H1 (cell line): ENCODE measurements at regions not wholly inside any gene's neighbourhood (a gene's known extent, or its start where the extent isn't known, plus 50 kb on each side); places are given as distances from the start of the nearest gene placed in this dataset.

Source experiments
- CTCF ChIA-PET: fragments of 300-600 bp; sonication (Branson Sonifier 250); formaldehyde crosslinking; loops from one replicate; lab custom pipeline; 2021; ENCODE audit not compliant: partially characterized antibody; lab: Charles Lee
- POLR2A ChIA-PET: fragments of 300-600 bp; sonication (Branson Sonifier 250); formaldehyde crosslinking; loops from one replicate; lab custom pipeline; 2021; ENCODE audit warnings: inconsistent platforms; ENCODE audit not compliant: partially characterized antibody; lab: Charles Lee
- DNase-seq, 2 experiments: peaks; one replicate each; pipeline versions ENCODE4 v3.0.0 to v3.0.0-alpha.2; 2010 to 2022; ENCODE audit warnings: low spot score in 2 of 2, low read depth in 1 of 2, mixed read lengths in 1 of 2
- FAIRE-seq: peaks from 2 replicates; lab custom pipeline; 2011; peaks lifted over from hg19 to GRCh38; lab: Jason Lieb, UNC
- H2AFZ ChIP-seq: 2 replicates; pipeline ENCODE4 v1.8.1; 2012; ENCODE audit warnings: low read length, inconsistent platforms
- H2AK5ac ChIP-seq: 2 replicates; pipeline ENCODE4 v1.6.1; 2013; ENCODE audit warnings: low read depth, low read length
- H2BK120ac ChIP-seq: replicated peaks from 2 replicates; pipeline ENCODE3; 2013; ENCODE audit warnings: low read depth, low read length, inconsistent platforms
- H2BK12ac ChIP-seq: 2 replicates; pipeline ENCODE4 v1.6.1; 2013; ENCODE audit warnings: low read depth, low read length
- H2BK15ac ChIP-seq: 2 replicates; pipeline ENCODE4 v1.6.1; 2013; ENCODE audit warnings: low read length
- H2BK20ac ChIP-seq: 2 replicates; pipeline ENCODE4 v1.6.1; 2013; ENCODE audit warnings: low read length
- H2BK5ac ChIP-seq: 2 replicates; pipeline ENCODE4 v1.6.1; 2013; ENCODE audit warnings: low read depth, low read length
- H3K14ac ChIP-seq: 2 replicates; pipeline ENCODE4 v1.6.1; 2013; ENCODE audit warnings: inconsistent platforms; ENCODE audit not compliant: insufficient read length
- H3K18ac ChIP-seq: 2 replicates; pipeline ENCODE4 v1.6.1; 2013; ENCODE audit warnings: low read length; ENCODE audit errors: extremely low read depth
- H3K23ac ChIP-seq: 2 replicates; pipeline ENCODE4 v1.6.1; 2013; ENCODE audit warnings: inconsistent platforms; ENCODE audit not compliant: insufficient read length
- H3K23me2 ChIP-seq: 2 replicates; pipeline ENCODE4 v1.6.1; 2013; ENCODE audit warnings: low read depth, low read length
- H3K27ac ChIP-seq: 2 replicates; pipeline ENCODE4 v1.6.1; 2011; ENCODE audit warnings: low read depth, low read length, inconsistent platforms
- H3K27me3 ChIP-seq, 4 experiments: replicated peaks in 1 of 4; 1 replicate in 1 of 4; 2 replicates in 3 of 4; pipeline versions ENCODE4 v1.6.1 to v1.8.1; 2011 to 2013; ENCODE audit warnings: low read length in 3 of 4, mild to moderate bottlenecking in 3 of 4, inconsistent platforms in 2 of 4, mixed read lengths in 2 of 4, moderate library complexity in 1 of 4; ENCODE audit not compliant: control insufficient read depth in 3 of 4, insufficient read depth in 3 of 4; ENCODE audit errors: extremely low read depth in 1 of 4
- H3K36me3 ChIP-seq, 4 experiments: 2 replicates each; pipeline versions ENCODE4 v1.6.1 to v1.8.1; 2011 to 2013; ENCODE audit warnings: mild to moderate bottlenecking in 4 of 4, low read length in 3 of 4, moderate library complexity in 2 of 4, control low read depth in 1 of 4, inconsistent platforms in 1 of 4; ENCODE audit not compliant: insufficient read depth in 4 of 4, control insufficient read depth in 2 of 4
- H3K4ac ChIP-seq: replicated peaks from 2 replicates; pipeline ENCODE3; 2013; ENCODE audit warnings: low read length, low read depth, mixed read lengths, inconsistent platforms; ENCODE audit not compliant: insufficient read length
- H3K4me1 ChIP-seq, 4 experiments: replicated peaks in 1 of 4; 1 replicate in 1 of 4; 2 replicates in 3 of 4; pipeline versions ENCODE4 v1.6.1 to v1.8.1; 2011 to 2013; ENCODE audit warnings: low read length in 3 of 4, inconsistent platforms in 2 of 4, mixed read lengths in 1 of 4; ENCODE audit not compliant: insufficient read depth in 4 of 4, control insufficient read depth in 3 of 4
- H3K4me2 ChIP-seq, 2 experiments: 2 replicates each; pipeline versions ENCODE4 v1.6.1 to v1.8.1; 2011 to 2013; ENCODE audit warnings: low read depth in 2 of 2, low read length in 2 of 2, control low read depth in 1 of 2, inconsistent platforms in 1 of 2, mild to moderate bottlenecking in 1 of 2; ENCODE audit not compliant: insufficient read depth in 1 of 2
- H3K4me3 ChIP-seq, 4 experiments: fragments of 200-600, 300-600 bp in 1 of 4; sonication (generic), shearing (Covaris generic), sonication (Bioruptor Twin) in 1 of 4; 2 replicates each; pipeline versions ENCODE4 v1.5.1 to v1.8.1; 2011 to 2016; ENCODE audit warnings: low read length in 4 of 4, low read depth in 3 of 4, control low read depth in 2 of 4, inconsistent platforms in 2 of 4, mild to moderate bottlenecking in 2 of 4, mixed read lengths in 1 of 4, moderate library complexity in 1 of 4; ENCODE audit not compliant: insufficient read depth in 2 of 4; ENCODE audit errors: extremely low read depth in 1 of 4
- H3K56ac ChIP-seq: replicated peaks from 2 replicates; pipeline ENCODE3; 2013; ENCODE audit warnings: low read depth, mild to moderate bottlenecking, mixed read lengths, low read length, inconsistent platforms; ENCODE audit not compliant: insufficient read length
- H3K79me1 ChIP-seq: 2 replicates; pipeline ENCODE4 v1.6.1; 2013; ENCODE audit warnings: low read depth, low read length, control low read depth
- H3K79me2 ChIP-seq, 2 experiments: 2 replicates each; pipeline versions ENCODE4 v1.6.1 to v1.8.1; 2012 to 2013; ENCODE audit warnings: low read length in 2 of 2, mild to moderate bottlenecking in 2 of 2, inconsistent platforms in 1 of 2; ENCODE audit not compliant: insufficient read depth in 2 of 2, control insufficient read depth in 1 of 2
- H3K9ac ChIP-seq, 4 experiments: replicated peaks in 1 of 4; 1 replicate in 1 of 4; 2 replicates in 3 of 4; pipeline versions ENCODE4 v1.6.1 to v1.8.1; 2011 to 2013; ENCODE audit warnings: low read depth in 3 of 4, low read length in 3 of 4, control low read depth in 2 of 4, mild to moderate bottlenecking in 2 of 4, moderate library complexity in 2 of 4, inconsistent platforms in 1 of 4; ENCODE audit errors: extremely low read depth in 1 of 4
- H3K9me3 ChIP-seq, 2 experiments: 2 replicates each; pipeline versions ENCODE4 v1.6.1 to v1.8.1; 2012 to 2013; ENCODE audit warnings: mild to moderate bottlenecking in 2 of 2, moderate library complexity in 2 of 2, control low read depth in 1 of 2, inconsistent platforms in 1 of 2, low read depth in 1 of 2, low read length in 1 of 2, mixed read lengths in 1 of 2; ENCODE audit not compliant: insufficient read depth in 2 of 2
- H4K20me1 ChIP-seq, 2 experiments: replicated peaks in 1 of 2; 2 replicates each; pipeline versions ENCODE3 to v1.8.1; 2011 to 2013; ENCODE audit warnings: inconsistent platforms in 2 of 2, low read length in 2 of 2, mild to moderate bottlenecking in 1 of 2; ENCODE audit not compliant: insufficient read depth in 2 of 2, control insufficient read depth in 1 of 2
- H4K5ac ChIP-seq: 2 replicates; pipeline ENCODE4 v1.6.1; 2013; ENCODE audit warnings: low read length, low read depth, mixed read lengths, inconsistent platforms; ENCODE audit not compliant: insufficient read length
- H4K8ac ChIP-seq: 2 replicates; pipeline ENCODE4 v1.8.0; 2013; ENCODE audit warnings: mild to moderate bottlenecking, moderate library complexity, low read length, inconsistent platforms; ENCODE audit not compliant: insufficient read depth; ENCODE audit errors: extremely low read depth
- H4K91ac ChIP-seq: replicated peaks from 2 replicates; pipeline ENCODE3; 2013; ENCODE audit warnings: low read length, mixed read lengths, inconsistent platforms; ENCODE audit not compliant: insufficient read length
- SIX5 ChIP-seq: IDR thresholded peaks from 2 replicates; pipeline ENCODE4 v1.6.1; 2011; ENCODE audit warnings: mild to moderate bottlenecking, low read depth, low read length
- TAF1 ChIP-seq: IDR thresholded peaks from 2 replicates; pipeline ENCODE4 v1.6.1; 2011; ENCODE audit warnings: mild to moderate bottlenecking, low read depth, low read length
- TCF12 ChIP-seq: IDR thresholded peaks from 2 replicates; pipeline ENCODE4 v1.6.1; 2011; ENCODE audit warnings: low read depth, mild to moderate bottlenecking, low read length
- TEAD4 ChIP-seq: IDR thresholded peaks from 2 replicates; pipeline ENCODE4 v1.6.1; 2012; ENCODE audit warnings: low read depth, low read length, inconsistent platforms, mixed read lengths
- WGBS, 2 experiments: shearing (Covaris generic) in 1 of 2; methylation state at CpG; one replicate each; pipeline versions ENCODE4 v1.1.6 to v1.1.7; 2013 to 2015; ENCODE audit warnings: low lambda C conversion rate in 2 of 2, mixed read lengths in 2 of 2, inconsistent platforms in 1 of 2, low coverage in 1 of 2, missing lambda C conversion rate in 1 of 2; ENCODE audit not compliant: insufficient replicate concordance in 2 of 2, insufficient coverage in 1 of 2, insufficient read length in 1 of 2; ENCODE audit errors: extremely low coverage in 1 of 2, missing lambda C conversion rate in 1 of 2; 5-methylcytosine and 5-hydroxymethylcytosine counted together
- TF ChIP-seq, protein P1 (sequence below), 3 experiments: IDR thresholded peaks; 1 replicate in 2 of 3; 2 replicates in 1 of 3; pipeline versions ENCODE4 v1.5.1 to v1.6.1; 2011; ENCODE audit warnings: low read length in 3 of 3, mild to moderate bottlenecking in 3 of 3, inconsistent platforms in 2 of 3, low read depth in 1 of 3, moderate library complexity in 1 of 3; ENCODE audit not compliant: insufficient read depth in 1 of 3; ENCODE audit errors: control extremely low read depth in 1 of 3

DNA sequence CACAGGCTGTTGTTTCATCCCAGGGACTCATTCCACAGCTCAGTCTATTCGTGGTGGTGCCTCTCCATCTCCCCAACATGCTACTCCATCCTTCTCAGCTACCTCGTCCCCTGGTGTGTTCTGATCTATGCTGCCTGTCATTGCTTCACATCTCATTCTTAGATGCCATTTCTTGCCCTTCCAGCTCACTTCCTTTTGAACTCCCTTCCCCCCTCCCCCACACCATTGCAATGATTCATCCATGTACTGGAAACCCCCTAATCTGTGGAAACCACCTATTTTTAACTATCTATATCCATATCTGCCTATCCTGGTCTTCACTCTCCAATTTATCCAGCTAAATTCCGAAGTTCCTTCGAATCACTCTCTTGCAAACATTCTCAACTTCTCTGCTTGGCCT is 65.7 kb upstream of the PARD3B start:
- WGBS, 2 experiments, result 90% methylated on average over 4 of the region's 4 CpGs; no CpG with 5 or more reads in 1 of the 2 experiments

More for the DNA sequence above, 65.7 kb upstream of the PARD3B start:
- H2BK120ac ChIP-seq, result no peak overlapping the region
- H2AFZ ChIP-seq, result no peak overlapping the region
- H2BK5ac ChIP-seq, result no peak overlapping the region
- no peak for TF ChIP-seq TEAD4
- no peak for TF ChIP-seq TCF12
- no peak for TF ChIP-seq TAF1
- no peak for TF ChIP-seq SIX5
- TF ChIP-seq, protein P1, sequence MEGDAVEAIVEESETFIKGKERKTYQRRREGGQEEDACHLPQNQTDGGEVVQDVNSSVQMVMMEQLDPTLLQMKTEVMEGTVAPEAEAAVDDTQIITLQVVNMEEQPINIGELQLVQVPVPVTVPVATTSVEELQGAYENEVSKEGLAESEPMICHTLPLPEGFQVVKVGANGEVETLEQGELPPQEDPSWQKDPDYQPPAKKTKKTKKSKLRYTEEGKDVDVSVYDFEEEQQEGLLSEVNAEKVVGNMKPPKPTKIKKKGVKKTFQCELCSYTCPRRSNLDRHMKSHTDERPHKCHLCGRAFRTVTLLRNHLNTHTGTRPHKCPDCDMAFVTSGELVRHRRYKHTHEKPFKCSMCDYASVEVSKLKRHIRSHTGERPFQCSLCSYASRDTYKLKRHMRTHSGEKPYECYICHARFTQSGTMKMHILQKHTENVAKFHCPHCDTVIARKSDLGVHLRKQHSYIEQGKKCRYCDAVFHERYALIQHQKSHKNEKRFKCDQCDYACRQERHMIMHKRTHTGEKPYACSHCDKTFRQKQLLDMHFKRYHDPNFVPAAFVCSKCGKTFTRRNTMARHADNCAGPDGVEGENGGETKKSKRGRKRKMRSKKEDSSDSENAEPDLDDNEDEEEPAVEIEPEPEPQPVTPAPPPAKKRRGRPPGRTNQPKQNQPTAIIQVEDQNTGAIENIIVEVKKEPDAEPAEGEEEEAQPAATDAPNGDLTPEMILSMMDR (IDR thresholded peaks at IDR 0.05; ENCODE audit: control extremely low read depth in 1 of 3, insufficient read depth in 1 of 3, low read depth in 1 of 3, low read length in 3 of 3), result no peak
- POLR2A ChIA-PET, result no interaction called here
- H3K9me3 ChIP-seq, result no peaks in the 10 kb centered on the region
- no peak overlapping the region for H4K91ac ChIP-seq
- no peaks in the 10 kb centered on the region for H3K4me1 ChIP-seq
- H4K5ac ChIP-seq, result no peak overlapping the region
- H3K36me3 ChIP-seq, result no peaks in the 10 kb centered on the region
- CTCF ChIA-PET, result interaction anchor here (0.6 to 0.7 kb wide), 2 partner anchors 23 to 145 kb away, joined by 3 read pairs; no protein-coding TSS in a partner anchor
- no peaks in the 10 kb centered on the region for H4K20me1 ChIP-seq
- H3K27me3 ChIP-seq, result no peaks in the 10 kb centered on the region
- no peak overlapping the region for H3K4me2 ChIP-seq
- no peak overlapping the region for H2AK5ac ChIP-seq
- no peak overlapping the region for H3K14ac ChIP-seq
- H4K8ac ChIP-seq, result no peak overlapping the region
- no peak for DNase-seq
- no peak overlapping the region for H3K9ac ChIP-seq
- H3K79me2 ChIP-seq, result no peaks in the 10 kb centered on the region
- no peak overlapping the region; the same call in 1 of the 2 replicates for H2BK15ac ChIP-seq
- H3K79me1 ChIP-seq, result no peaks in the 10 kb centered on the region
- no peak overlapping the region for H3K23ac ChIP-seq
- H3K23me2 ChIP-seq, result no peaks in the 10 kb centered on the region
- FAIRE-seq, result no peak
- no peak overlapping the region for H3K4ac ChIP-seq
- no peak overlapping the region for H3K56ac ChIP-seq
- H2BK20ac ChIP-seq, result no peak overlapping the region
- H2BK12ac ChIP-seq, result no peak overlapping the region
- no peak overlapping the region for H3K27ac ChIP-seq
- H3K4me3 ChIP-seq, result no peak overlapping the region
- no peak overlapping the region for H3K18ac ChIP-seq
